Inflammatory macrophage treated with lipopolysaccharide for 4 hours (primary cell): ENCODE measurements at regions not wholly inside any gene's neighbourhood (a gene's known extent, or its start where the extent isn't known, plus 50 kb on each side); places are given as distances from the start of the nearest gene placed in this dataset.
"Not testable (repeated sequence)": the region's sequence is repeated elsewhere in the genome, so short reads cannot be mapped to it uniquely, and the experiment has no call there.

Experiments used
- DNase-seq: peaks from one replicate; pipeline ENCODE4 v3.0.0-alpha.2; 2020

DNA sequence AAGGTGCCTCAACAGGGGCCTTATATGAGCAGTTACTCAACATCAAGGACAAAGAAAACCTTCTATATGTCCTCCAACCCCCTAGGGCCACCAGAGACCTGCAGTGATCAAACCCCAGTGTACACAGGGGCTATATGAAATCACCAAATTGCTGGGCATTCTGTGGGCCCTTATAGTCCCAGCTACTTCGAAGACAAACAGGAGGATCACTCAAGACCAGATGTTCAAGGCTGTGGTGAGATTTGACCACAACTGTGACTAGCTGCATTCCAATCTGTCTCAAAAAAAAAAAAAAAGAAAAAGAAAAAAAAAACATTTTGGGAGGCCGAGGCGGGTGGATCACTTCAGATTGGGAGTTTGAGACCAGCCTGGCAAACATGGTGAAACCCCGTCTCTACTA, 51.0 kb upstream of the PRB2 start:
- DNase-seq = no peak

DNA sequence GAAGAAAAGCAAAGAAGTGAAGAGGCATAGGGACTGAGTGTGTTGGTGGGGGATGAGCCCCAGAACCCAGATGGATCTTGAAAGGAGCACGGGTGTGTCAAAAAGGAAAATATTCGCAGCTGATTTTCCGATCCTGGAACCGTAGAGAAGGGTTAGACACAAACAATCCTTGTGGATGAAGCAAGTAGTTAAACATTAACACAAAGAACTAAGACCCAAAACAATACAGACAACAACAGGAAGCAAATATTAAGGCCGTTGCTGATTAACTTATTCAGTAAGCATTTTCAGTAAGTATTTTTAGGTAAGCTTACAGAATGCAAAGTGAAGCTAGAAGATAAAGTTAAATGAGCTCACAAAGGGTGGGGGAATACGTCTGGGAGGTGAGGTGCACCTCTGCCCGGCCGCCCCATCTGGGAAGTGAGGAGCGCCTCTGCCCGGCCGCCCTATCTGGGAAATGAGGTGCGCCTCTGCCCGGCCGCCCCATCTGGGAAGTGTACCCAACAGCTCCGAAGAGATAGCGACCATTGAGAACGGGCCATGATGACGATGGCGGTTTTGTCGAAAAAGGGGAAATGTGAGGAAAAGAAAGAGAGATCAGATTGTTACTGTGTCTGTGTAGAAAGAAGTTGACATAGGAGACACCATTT, 62.8 kb upstream of the PRB2 start:
- DNase-seq = no peak

DNA sequence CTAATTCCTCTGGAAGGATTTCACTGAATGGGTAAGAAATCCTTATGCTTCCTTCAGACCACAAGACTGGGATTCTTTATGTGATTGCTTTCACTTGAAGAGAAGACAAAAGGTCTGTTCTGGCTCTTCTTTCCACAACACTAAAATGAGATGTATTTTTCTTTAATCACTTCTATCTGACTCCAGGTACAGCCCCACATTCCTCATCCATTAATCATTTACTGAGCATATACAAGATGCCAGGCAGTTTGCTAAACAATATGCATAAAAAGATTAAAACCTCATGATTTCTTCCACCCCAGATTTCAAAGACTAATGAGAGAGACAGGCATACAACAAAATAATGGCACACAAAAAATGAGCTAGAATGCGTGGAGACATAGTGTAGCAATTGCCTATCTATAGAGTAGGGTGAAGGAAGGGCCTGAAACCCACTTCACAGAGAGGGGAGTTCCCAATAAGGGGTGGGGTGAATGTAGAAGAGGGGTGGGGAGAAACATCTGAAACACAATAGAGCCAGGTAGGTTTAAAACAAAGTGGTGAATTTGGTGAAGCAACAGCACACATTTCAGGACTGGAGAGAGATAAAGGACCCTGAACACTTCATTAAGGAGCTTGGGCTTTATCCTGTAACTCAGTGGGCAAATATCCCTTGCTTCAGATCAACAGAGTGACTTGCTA, 65.1 kb upstream of the PRB2 start:
- DNase-seq = no peak

DNA sequence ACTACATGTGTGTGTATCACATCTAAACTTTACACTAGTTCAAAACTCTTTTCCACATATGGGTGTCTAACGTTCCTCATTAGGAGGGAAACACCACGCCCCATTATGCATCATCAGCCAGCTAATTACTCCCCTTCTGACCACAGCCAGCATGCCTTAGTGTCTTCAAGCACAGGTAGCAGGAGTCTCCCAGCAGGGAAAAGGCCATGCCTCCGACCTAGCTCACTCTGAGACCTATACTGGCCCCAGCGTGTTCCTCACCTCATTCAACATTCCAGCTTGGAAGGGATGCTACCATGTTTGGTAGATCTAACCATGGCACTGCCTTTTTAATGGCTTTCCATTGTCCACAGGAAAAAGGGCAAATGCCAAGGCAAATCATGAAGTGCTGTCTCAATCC, 66.1 kb upstream of the PRB2 start:
- DNase-seq = no peak

DNA sequence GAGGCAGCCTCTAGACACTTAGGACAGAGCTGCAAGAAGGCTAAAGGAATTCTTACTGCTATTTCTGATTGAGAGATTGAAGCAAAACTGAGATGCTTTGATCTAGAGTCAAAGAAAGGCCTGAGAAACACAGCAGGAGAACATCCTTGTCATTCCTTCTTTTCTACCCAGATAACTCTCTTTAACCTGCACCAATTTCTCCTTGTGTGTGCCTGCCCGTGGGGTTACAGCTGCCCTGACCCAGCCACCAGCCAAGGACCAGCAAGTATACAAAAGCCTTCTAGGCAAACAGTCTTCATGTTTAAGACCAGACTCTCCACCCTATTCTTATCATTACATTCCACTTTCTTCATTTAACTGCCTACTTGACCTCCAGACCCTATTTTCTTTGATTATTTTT, 81.7 kb upstream of the PRB2 start:
- DNase-seq = no peak

DNA sequence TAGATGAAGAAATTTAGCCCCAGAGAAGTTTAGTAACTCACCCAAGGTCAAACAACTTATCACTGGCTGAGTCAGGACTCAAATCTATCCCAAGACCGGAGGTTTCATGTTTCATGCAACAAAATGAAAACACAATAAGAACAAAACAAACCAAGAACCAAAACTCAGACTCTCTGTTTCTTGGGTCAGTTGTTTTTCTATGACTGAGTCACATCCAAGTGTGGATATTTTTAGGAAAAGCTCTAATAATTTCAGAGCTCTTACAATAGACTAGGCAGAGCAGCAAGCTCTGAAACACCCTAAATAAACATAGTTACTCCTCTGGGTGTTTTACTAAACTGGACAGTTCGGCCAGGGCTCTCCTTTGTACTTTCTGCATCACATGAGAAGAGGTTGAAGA, 87.6 kb upstream of the PRB2 start:
- DNase-seq = no peak

DNA sequence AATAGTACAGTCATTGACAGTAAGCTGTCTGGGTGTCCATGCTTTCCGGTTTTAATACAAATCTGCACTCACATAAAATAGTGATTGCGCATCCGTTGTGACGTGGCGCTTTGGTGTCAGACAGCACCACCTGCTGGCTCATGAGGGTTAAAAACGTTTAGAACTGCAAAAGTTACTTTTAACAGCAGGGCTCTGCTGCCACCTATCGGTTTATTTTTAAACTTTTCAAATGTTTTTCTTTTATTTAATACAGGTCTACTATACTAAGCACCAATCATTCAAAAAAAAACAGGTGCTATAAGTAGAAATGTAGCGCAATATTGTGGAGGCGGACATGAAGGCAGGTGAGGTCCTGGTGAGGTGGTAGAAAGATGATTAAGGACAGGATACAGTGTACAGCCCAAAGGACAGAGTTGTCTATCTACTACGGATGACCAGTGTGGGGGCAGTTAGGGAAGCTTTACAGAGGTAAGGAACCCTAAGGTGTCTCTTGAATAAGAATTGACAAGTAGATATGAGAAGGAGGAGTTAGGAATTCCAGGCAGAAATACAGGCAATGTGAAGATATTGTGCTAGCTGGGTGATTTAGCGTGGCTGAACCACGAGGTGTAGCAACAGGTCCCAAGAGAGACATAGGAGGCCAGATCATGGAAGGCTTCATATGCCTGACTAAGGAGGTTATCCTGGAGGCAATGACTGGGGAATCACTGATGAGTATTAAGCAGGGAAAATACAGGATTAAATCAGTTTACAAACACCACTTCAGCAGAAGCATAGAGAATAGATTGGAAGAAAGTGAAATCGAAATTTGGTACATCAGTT, 91.5 kb upstream of the PRB2 start:
- DNase-seq = peak; percentile 89

DNA sequence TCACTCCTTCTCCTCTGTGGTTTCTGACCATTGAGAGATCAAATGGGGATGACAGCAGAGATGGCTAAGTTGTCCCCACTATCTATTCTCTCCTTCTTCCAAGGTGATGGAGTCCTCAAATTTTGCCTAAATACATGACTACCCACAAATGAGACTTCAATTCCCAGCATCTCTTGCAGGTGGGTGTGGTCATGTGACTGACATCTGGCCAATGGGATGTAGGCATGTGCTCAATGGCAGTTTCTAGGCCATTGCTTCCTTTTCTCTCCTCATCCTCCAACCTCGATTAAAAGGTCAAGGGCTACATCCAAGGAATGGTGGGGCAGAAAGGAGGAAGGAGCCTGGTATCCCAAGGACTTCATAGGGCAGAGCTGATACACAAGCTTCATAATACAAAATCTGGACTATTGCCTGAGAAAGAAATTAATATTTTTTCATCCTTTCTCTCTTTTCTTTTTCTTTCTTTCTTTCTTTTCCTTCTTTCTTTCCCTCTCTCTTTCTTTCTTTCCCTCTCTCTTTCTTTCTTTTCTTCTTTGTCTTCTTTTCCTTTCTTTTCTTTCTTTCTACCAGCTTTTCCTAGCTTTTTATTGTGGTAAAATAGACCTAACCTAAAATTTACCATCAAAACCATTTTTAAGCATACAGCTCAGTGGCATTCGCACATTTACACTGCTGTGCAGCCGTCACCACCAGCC, 100.9 kb upstream of the PRB2 start:
- no peak for DNase-seq

DNA sequence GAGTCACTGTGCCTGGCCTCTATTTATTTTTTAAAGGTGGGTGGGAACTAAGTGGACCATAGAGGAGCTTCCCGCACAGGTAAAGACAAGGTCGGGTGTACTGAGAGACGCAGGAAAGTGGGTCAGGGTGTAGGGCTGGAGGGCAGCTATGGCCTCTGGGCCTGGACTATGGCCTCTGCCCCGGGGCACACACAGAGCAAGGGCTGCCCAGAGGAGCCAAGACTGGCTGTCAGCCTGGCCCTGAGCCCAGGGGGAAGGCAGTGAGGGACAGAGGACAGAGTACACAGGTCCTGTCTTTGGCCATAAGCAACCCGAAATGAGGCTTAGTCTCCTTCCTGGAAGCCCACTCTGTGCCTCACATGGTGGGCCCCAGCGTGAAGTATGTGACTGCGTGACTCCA, 102.1 kb upstream of the PRB2 start:
- no peak for DNase-seq

DNA sequence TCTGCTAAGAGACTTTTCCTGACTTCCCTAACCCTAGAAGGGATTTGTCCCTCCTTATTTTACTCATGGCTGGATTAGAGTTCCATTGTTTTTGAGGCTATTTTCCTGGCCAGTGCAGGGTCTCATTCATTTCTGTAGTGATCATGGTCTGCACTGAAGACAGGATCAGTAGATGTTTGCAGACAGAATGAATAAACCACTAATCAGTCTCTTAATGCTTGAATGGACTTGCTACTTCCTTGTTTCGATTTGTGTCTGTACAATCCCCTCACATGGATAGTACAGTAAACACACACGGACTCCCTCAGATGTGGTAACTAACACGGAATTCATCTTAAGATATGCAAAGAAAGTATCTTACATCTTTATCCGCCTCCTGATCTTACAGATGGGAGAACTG, 102.6 kb upstream of the PRB2 start:
- DNase-seq = no peak

DNA sequence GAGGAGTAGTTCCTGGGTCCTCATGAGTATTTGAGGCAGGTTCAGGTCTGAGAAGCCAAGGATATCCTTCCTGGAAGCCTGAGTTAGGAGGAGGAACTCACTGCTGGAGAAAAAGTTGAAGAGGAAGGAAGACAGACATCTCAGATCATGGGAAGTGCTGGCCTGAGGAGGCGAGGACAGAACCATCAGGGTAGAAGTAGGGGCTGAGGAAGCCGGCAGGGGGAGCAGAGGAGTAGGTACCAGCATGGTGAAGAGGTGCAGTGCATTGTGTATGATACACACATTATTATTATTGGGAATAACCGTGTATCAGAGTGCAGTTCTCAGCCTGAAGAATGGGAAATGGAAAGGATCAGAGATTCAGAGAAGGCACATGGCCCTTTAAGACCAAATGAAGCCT, 103.2 kb upstream of the PRB2 start:
- DNase-seq = not testable (repeated sequence)

DNA sequence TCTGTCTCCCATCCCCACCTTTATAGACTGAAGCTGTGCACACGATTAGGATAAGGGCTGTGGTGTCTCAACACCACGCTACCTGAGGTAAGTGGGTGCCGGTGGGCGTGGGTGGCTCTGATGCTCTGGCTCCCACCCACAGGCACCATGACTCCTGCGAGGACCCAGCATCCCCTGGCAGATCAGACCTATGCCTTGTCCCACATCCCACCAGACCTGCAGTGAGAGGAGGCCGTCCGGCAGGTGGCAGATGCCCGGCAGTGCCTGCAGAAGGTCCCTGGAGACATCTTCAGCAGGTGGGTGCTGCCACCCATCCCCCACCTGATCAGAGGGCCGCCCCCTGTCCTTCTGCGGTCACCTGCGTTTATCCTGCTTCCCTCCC, 104.4 kb upstream of the PRB2 start:
- no peak for DNase-seq

DNA sequence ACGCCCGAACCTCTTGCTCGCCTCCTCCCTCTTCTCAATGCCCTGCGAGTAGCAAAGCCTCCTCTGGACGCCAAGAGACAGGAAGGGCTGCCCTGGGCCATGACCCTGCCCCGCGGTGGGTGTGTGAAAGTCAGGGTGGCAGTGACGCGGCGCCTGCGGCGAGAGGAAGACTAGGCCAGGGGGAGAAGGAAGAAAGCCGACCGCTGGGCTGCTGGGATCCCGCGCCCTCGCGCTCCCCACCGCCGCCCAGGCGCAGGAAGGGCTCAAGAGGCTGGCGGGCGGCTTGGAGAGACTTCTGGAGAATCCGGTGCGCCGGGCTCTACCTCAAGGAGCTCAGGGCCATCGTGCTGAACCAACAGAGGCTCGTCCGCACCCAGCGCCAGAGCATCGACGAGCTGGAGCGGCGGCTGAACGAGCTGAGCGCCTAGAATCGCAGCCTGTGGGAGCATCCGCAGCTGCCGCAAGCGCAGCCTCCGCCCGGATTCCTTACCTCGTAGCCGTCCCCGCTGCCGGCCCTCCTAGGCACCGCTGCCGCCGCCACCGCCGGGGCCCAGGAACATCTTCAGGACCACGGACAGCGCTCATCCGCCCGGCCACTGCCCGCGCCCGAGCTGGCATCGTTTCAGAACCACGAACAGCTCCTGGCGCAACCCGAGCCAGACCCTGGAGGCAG, 105.0 kb upstream of the PRB2 start:
- peak; percentile 58 for DNase-seq

DNA sequence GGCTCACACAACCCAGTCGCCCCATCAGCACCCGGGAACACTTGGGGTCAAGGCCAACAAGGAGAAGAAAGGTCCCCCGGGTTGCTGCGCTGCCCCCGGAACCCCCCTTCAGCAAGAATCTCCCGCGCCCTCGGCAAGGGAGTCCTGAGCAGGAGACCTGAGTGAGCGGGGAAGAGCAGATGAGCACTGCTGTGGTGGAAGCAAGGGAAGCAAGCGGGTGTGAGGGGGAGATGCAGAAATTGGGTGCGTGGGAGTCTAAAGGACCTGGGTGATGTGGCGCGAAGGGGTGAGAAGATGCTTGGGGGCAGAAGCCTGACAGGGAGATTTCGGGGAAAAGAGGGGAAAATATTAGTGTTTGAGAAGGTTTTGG, 105.5 kb upstream of the PRB2 start:
- no peak for DNase-seq

DNA sequence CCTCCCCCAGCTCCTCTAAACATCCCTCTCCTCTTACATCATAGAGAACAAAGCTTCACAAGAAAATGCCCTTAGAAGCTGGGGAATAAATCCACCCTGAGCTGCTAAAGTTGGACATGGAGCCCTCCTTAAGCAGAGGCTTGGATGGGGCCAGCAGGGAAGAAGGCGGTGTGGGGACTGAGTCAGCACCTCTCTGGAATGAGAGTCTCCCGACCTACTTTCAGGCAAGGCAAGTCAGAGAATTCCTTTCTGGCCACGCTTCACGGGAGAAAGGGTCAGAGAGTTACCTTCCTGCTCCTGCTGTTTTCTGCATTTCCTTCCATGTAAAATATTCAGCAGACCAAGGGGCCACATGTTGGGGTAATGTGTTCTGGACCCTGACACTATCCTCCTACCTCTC, 113.3 kb upstream of the PRB2 start:
- DNase-seq = no peak

DNA sequence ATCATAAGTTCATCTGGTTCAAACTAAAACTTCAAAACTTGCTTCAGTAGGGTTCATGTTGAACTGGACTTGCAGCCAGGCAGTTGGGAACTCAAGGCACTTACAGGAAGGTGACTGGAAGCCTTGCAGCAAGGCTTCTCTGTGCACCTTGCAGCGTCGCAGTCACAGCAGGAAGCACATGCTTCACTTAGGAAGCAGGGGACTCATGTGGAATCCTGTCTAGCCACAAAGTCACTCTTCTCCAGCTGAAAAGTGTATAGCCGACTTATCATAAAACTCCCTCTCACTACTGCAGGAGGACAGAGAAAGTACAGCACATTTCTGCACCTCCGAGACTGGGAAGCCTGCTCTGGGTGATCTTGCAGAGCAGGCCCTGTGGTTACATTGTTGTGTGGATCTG, 114.0 kb upstream of the PRB2 start:
- no peak for DNase-seq

DNA sequence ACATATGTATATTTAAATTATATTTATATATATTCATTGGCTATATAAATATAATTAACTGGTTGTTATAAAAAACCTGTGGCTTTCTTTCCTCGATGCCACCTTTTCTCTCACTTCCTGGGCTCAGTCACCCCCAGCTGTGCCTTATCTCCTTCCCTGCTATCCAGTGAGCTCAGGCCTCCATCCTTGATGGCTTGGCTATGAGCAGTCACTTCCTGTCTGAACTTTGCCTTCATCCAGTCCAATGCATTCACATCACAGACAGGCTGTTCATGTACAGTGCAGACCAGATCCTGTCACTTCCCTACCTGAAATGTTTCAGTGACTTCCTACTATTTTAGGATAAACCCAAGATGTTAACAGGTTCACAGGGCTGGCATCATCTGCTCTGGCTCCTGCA, 115.3 kb upstream of the PRB2 start:
- DNase-seq = no peak

DNA sequence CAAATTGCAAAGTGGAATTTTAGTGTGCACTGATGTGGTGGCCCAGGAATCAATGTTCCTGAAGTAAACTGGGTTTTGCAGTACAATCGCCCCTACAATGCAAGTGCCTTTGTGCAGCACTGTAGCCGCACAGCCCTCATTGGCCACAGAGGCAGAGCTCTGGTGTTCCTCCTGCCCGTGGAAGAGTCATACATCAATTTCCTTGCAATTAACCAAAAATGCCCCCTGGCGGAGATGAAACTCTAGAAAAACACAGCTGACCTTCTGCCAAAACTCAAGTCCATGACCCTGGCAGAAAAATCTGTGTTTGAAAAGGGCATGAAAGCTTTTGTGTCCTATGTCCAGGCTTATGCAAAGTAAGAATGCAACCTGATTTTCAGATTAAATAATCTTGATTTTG, 117.9 kb upstream of the PRB2 start:
- DNase-seq = no peak

DNA sequence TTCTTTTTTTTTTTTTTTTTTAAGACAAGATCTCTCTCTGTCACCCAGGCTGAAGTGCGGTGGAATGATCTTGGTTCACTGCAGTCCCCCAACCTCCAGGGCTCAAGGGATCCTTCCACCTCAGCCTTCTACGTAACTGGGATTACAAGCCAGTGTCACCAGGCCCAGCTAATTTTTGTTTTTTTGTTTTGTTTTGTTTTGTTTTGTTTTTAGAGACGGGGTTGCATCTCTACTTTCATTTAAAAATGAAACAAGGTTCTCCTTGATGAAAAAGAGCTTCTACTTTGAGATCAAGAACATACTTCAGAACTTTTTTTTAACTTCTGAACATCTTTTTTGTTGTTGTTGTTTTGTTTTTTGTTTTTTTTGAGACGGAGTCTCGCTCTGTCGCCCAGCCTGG, 121.7 kb upstream of the PRB2 start:
- DNase-seq = no peak

DNA sequence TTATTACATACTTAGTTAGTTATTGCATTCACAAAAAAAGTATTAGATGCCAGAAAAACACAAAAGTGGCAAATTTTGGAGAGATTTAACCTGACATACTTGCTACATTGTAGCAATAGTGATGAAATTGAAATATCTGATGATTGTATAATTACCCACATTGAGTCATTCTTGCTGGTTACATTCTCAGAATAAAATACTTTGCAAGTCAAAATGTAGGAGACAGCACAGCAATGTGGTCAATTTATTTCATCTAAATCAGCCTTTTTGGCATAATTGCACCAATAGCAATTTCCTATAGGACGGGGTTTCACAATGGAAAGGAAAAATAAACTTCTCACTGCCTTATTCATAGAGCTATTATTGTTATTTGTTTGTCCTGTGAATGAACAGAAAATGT, 125.0 kb upstream of the ETV6 start:
- peak; percentile 17 for DNase-seq

DNA sequence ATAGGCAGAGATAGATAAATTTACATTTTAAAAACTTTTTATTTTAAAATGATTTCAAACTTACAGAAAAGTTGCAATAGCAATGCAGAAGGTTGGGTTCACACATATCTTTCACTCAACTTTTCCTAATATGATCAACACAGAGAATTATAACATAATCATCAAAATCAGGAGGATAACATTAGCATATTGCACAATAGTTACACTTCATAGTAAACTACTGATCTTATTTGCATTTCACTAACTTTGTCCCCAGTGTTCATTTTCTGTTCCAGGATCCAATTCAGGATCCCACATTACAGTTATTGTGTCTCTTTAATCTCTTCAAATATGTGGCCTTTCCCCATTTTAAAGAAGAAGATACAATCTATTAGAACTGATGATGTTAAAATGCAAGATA, 115.4 kb upstream of the ETV6 start:
- no peak for DNase-seq

DNA sequence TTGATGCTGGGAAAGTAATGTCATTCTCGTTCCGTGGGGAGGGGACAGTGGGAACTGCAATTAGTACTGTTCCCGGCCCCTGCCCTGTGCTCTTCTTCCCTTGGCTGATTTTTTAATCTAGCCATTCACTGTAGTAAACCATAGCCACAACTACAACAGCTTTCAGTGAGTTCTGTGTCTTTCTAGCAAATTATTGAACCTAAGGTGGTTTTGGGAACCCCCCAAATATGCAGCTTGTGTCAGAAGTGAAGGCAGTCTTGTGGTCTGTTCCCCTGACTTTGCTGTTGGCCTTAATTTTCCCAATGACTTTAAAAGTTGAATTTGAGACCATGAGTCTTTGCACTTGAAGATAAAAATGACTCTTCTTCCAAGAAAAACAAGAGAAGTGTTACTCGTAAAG, 114.3 kb upstream of the ETV6 start:
- DNase-seq = no peak

DNA sequence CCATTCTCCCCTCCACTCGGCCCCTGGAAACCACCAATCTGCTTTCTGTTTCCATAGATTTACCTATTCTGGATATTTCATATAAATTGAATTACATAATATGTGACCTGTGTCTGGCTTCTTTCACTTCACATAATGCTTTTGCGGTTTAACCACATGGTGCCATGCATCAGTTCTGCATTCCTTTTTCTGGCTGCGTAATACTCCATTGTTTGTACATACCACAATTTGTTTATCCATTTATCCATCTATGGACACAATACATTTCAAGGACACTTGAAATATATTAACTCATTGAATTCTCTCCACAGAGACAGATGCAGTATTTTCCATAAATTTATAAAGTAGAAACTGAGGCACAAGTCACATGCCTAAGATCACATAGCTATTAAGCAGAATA, 110.3 kb upstream of the ETV6 start:
- DNase-seq = no peak
